Liver (tissue), 3 donors: ENCODE measurements at regions not wholly inside any gene's neighbourhood (a gene's known extent, or its start where the extent isn't known, plus 50 kb on each side); places are given as distances from the start of the nearest gene placed in this dataset.

Experiments used
- CTCF ChIP-seq: fragments of 150-350 bp; IDR thresholded peaks from 2 replicates; pipeline ENCODE4 v1.5.1; 2017; ENCODE audit warnings: improper control_type of control experiment, low read depth, low read length; ENCODE audit not compliant: missing input control
- FOXA1 ChIP-seq: IDR thresholded peaks from 2 replicates; pipeline ENCODE4 v1.6.1; 2016; ENCODE audit warnings: antibody characterized with exemption
- GABPA ChIP-seq, 2 donors: IDR thresholded peaks in 1 of 2; conservative IDR thresholded peaks in 1 of 2; 2 replicates each; pipeline ENCODE4 v1.6.1; 2016; ENCODE audit warnings: antibody characterized with exemption in 2 of 2, mild to moderate bottlenecking in 1 of 2, moderate library complexity in 1 of 2
- RAD21 ChIP-seq, 2 donors: IDR thresholded peaks; 2 replicates each; pipeline ENCODE4 v1.6.1; 2016; ENCODE audit warnings: antibody characterized with exemption in 2 of 2, mild to moderate bottlenecking in 2 of 2
- YY1 ChIP-seq: IDR thresholded peaks from 2 replicates; pipeline ENCODE4 v1.6.1; 2016; ENCODE audit warnings: antibody characterized with exemption, mild to moderate bottlenecking
- TF ChIP-seq, protein P1 (sequence below): IDR thresholded peaks from 2 replicates; pipeline ENCODE4 v1.6.1; 2016; ENCODE audit warnings: antibody characterized with exemption
- donor health status: healthy.
- donor health status: healthy.

- TF ChIP-seq CTCF (no peak), RAD21 (IDR thresholded peaks at IDR 0.05) (no peak), GABPA (IDR thresholded peaks at IDR 0.05 in 1 of 2, conservative IDR thresholded peaks at IDR 0.05 in 1 of 2) (no peak), YY1 (no peak), FOXA1 (no peak)
- TF ChIP-seq, protein P1, sequence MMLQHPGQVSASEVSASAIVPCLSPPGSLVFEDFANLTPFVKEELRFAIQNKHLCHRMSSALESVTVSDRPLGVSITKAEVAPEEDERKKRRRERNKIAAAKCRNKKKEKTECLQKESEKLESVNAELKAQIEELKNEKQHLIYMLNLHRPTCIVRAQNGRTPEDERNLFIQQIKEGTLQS, result no peak
Measured at GRCh38 chr6:119480961-119481497, 131.5 kb upstream of the MAN1A1 start.
